ENCODE measurements at regions not wholly inside any gene's neighbourhood (a gene's known extent, or its start where the extent isn't known, plus 50 kb on each side); places are given as distances from the start of the nearest gene placed in this dataset.

DNA sequence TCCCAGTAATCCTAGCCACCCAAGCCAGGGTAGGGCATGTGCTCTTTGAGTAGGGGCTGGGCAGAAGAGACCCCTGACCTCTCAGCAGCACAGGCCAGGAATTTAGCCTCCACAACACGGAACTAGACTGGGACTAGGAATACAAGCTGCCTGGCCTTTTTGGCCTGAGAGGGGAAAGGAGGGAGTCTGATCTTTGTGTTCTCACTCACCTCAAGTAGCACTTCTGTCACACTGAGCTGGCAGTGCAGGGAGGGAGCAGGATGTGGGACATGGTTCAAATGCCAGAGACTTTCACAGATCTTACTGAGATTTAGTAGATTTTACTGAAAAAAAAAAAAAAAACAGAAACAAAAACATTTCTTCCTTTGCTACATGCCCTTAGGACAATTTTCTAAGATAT, 395.2 kb downstream of the CMPK2 start:
- Histone ChIP-seq H3K27me3 (ENCODE audit: control insufficient read depth in 1 of 2, insufficient read depth in 2 of 2, low read length in 2 of 2) (no peaks in the 10 kb centered on the region), H3K79me2 (ENCODE audit: insufficient read depth, low read length) (no peaks in the 10 kb centered on the region), H3K9ac (ENCODE audit: insufficient read depth, low read depth, low read length) (no peak overlapping the region), H3K4me1 (ENCODE audit: insufficient read depth, low read length) (no peaks in the 10 kb centered on the region), H4K20me1 (ENCODE audit: insufficient read depth, low read length) (no peaks in the 10 kb centered on the region), H3K4me3 (replicated peaks in 1 of 3; ENCODE audit: insufficient read depth in 1 of 3, low read depth in 2 of 3, low read length in 3 of 3) (no peak overlapping the region), H3K27ac (ENCODE audit: extremely low read length, insufficient read depth, low read length) (no peak overlapping the region), H3K9me3 (ENCODE audit: low read length) (peaks cover 26% of the 10 kb centered on the region), H3K4me2 (ENCODE audit: low read depth, low read length) (no peak overlapping the region), H2AFZ (ENCODE audit: low read length) (no peak overlapping the region), H3K36me3 (replicated peaks in 1 of 2; ENCODE audit: control insufficient read depth in 1 of 2, insufficient read depth in 2 of 2, low read length in 2 of 2) (no peaks in the 10 kb centered on the region)
- no TSS peak for BruUV-seq (replicated peaks)
- ATAC-seq (no peak), FAIRE-seq (no peak), DNase-seq (ENCODE audit: low spot score) (no peak)
- POLR2A ChIA-PET, result no interaction called here
- intact Hi-C loops (cut with micrococcal nuclease; ENCODE audit: unreplicated experiment) (no loop called here), in situ Hi-C loops (cut with HindIII; ENCODE audit: extremely low pct_ligation_motif_present, low pct_unique_long_range_greater_than_20kb) (no loop called here)
- CTCF ChIA-PET (ENCODE audit: low intra/inter-chr PET ratio, low total read pairs), result no interaction called here
- 0% methylated on average over 1 of the region's 1 CpG for whole genome bisulfite sequencing (ENCODE audit: low lambda C conversion rate)
- TF ChIP-seq, protein P1, sequence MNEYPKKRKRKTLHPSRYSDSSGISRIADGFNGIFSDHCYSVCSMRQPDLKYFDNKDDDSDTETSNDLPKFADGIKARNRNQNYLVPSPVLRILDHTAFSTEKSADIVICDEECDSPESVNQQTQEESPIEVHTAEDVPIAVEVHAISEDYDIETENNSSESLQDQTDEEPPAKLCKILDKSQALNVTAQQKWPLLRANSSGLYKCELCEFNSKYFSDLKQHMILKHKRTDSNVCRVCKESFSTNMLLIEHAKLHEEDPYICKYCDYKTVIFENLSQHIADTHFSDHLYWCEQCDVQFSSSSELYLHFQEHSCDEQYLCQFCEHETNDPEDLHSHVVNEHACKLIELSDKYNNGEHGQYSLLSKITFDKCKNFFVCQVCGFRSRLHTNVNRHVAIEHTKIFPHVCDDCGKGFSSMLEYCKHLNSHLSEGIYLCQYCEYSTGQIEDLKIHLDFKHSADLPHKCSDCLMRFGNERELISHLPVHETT (CRISPR knock-in tag; conservative IDR thresholded peaks at IDR 0.05), result no peak
- no peak for TF ChIP-seq REPIN1 (CRISPR knock-in tag; IDR thresholded peaks at IDR 0.05; ENCODE audit: borderline replicate concordance, low read depth)
- TF ChIP-seq, protein P2, sequence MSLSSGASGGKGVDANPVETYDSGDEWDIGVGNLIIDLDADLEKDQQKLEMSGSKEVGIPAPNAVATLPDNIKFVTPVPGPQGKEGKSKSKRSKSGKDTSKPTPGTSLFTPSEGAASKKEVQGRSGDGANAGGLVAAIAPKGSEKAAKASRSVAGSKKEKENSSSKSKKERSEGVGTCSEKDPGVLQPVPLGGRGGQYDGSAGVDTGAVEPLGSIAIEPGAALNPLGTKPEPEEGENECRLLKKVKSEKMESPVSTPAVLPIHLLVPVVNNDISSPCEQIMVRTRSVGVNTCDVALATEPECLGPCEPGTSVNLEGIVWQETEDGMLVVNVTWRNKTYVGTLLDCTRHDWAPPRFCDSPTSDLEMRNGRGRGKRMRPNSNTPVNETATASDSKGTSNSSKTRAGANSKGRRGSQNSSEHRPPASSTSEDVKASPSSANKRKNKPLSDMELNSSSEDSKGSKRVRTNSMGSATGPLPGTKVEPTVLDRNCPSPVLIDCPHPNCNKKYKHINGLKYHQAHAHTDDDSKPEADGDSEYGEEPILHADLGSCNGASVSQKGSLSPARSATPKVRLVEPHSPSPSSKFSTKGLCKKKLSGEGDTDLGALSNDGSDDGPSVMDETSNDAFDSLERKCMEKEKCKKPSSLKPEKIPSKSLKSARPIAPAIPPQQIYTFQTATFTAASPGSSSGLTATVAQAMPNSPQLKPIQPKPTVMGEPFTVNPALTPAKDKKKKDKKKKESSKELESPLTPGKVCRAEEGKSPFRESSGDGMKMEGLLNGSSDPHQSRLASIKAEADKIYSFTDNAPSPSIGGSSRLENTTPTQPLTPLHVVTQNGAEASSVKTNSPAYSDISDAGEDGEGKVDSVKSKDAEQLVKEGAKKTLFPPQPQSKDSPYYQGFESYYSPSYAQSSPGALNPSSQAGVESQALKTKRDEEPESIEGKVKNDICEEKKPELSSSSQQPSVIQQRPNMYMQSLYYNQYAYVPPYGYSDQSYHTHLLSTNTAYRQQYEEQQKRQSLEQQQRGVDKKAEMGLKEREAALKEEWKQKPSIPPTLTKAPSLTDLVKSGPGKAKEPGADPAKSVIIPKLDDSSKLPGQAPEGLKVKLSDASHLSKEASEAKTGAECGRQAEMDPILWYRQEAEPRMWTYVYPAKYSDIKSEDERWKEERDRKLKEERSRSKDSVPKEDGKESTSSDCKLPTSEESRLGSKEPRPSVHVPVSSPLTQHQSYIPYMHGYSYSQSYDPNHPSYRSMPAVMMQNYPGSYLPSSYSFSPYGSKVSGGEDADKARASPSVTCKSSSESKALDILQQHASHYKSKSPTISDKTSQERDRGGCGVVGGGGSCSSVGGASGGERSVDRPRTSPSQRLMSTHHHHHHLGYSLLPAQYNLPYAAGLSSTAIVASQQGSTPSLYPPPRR (CRISPR knock-in tag; IDR thresholded peaks at IDR 0.05; ENCODE audit: borderline replicate concordance), result no peak
- no peak for TF ChIP-seq SAFB2 (CRISPR knock-in tag; IDR thresholded peaks at IDR 0.05; ENCODE audit: borderline replicate concordance, low read depth)
- no peak for TF ChIP-seq KAT8 (CRISPR knock-in tag; IDR thresholded peaks at IDR 0.05)
- TF ChIP-seq JUN (CRISPR knock-in tag; IDR thresholded peaks at IDR 0.05), result no peak
- TF ChIP-seq ZNF773 (CRISPR knock-in tag; IDR thresholded peaks at IDR 0.05; ENCODE audit: borderline replicate concordance), result no peak
- TF ChIP-seq, protein P3, sequence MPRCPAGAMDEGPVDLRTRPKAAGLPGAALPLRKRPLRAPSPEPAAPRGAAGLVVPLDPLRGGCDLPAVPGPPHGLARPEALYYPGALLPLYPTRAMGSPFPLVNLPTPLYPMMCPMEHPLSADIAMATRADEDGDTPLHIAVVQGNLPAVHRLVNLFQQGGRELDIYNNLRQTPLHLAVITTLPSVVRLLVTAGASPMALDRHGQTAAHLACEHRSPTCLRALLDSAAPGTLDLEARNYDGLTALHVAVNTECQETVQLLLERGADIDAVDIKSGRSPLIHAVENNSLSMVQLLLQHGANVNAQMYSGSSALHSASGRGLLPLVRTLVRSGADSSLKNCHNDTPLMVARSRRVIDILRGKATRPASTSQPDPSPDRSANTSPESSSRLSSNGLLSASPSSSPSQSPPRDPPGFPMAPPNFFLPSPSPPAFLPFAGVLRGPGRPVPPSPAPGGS (CRISPR knock-in tag; IDR thresholded peaks at IDR 0.05), result no peak
- no peak for TF ChIP-seq NPAS2 (CRISPR knock-in tag; IDR thresholded peaks at IDR 0.05; ENCODE audit: borderline replicate concordance)
- TF ChIP-seq MAZ (IDR thresholded peaks at IDR 0.05; ENCODE audit: borderline replicate concordance, low read depth, low read length), result no peak
- TF ChIP-seq MAZ (CRISPR knock-in tag; IDR thresholded peaks at IDR 0.05; ENCODE audit: low read depth), result no peak
- TF ChIP-seq ZNF546 (CRISPR knock-in tag; conservative IDR thresholded peaks at IDR 0.05), result no peak
- TF ChIP-seq ZNF33B (CRISPR knock-in tag; IDR thresholded peaks at IDR 0.05), result no peak
- TF ChIP-seq NR1H2 (CRISPR knock-in tag; IDR thresholded peaks at IDR 0.05; ENCODE audit: borderline replicate concordance, low read depth), result no peak
- no peak for TF ChIP-seq KLF9 (CRISPR knock-in tag; IDR thresholded peaks at IDR 0.05; ENCODE audit: low read depth)
- TF ChIP-seq SRY (CRISPR knock-in tag; IDR thresholded peaks at IDR 0.05), result no peak
- TF ChIP-seq PHF20 (CRISPR knock-in tag; IDR thresholded peaks at IDR 0.05), result no peak
- no peak for TF ChIP-seq ZNF672 (CRISPR knock-in tag; IDR thresholded peaks at IDR 0.05)
- TF ChIP-seq ZNF354B (CRISPR knock-in tag; IDR thresholded peaks at IDR 0.05), result no peak
- TF ChIP-seq NKX3-1 (CRISPR knock-in tag; IDR thresholded peaks at IDR 0.05), result no peak

All from HepG2 (cell line).